Mammary epithelial cell (primary cell): ENCODE measurements at regions not wholly inside any gene's neighbourhood (a gene's known extent, or its start where the extent isn't known, plus 50 kb on each side); places are given as distances from the start of the nearest gene placed in this dataset.

Experiments
- EZH2 ChIP-seq: IDR thresholded peaks from 2 replicates; pipeline ENCODE4 v1.6.1; 2012; ENCODE audit warnings: low read length, inconsistent platforms, borderline replicate concordance
- TF ChIP-seq, protein P1 (sequence below), 2 donors: IDR thresholded peaks in 1 of 2; conservative IDR thresholded peaks in 1 of 2; 2 replicates each; pipeline ENCODE4 v1.5.1; 2011 to 2012; ENCODE audit warnings: inconsistent platforms in 2 of 2, low read length in 2 of 2, mild to moderate bottlenecking in 2 of 2, control low read depth in 1 of 2, low read depth in 1 of 2; ENCODE audit not compliant: insufficient read depth in 1 of 2; ENCODE audit errors: extremely low read depth in 1 of 2

DNA sequence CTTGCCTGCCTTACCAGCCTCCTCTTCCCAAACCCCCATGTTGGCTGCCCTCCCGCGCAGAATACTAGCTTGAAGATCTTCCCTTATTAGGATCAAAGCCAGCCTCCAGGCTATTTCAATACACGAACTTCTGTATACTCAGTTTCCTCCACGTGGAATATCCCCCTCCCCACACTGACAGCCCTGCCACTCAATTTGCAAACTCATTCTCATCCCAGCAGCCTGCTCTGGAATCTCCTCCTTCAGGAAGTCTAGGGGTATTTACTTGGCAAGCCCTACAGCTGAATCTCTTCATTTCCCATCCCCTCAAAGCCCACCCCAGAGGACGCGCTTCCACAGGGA is 157.0 kb upstream of the SMIM23 start:
- TF ChIP-seq EZH2: no peak
- TF ChIP-seq, protein P1, sequence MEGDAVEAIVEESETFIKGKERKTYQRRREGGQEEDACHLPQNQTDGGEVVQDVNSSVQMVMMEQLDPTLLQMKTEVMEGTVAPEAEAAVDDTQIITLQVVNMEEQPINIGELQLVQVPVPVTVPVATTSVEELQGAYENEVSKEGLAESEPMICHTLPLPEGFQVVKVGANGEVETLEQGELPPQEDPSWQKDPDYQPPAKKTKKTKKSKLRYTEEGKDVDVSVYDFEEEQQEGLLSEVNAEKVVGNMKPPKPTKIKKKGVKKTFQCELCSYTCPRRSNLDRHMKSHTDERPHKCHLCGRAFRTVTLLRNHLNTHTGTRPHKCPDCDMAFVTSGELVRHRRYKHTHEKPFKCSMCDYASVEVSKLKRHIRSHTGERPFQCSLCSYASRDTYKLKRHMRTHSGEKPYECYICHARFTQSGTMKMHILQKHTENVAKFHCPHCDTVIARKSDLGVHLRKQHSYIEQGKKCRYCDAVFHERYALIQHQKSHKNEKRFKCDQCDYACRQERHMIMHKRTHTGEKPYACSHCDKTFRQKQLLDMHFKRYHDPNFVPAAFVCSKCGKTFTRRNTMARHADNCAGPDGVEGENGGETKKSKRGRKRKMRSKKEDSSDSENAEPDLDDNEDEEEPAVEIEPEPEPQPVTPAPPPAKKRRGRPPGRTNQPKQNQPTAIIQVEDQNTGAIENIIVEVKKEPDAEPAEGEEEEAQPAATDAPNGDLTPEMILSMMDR (conservative IDR thresholded peaks at IDR 0.05 in 1 of 2, IDR thresholded peaks at IDR 0.05 in 1 of 2; ENCODE audit: extremely low read depth in 1 of 2, insufficient read depth in 1 of 2, low read depth in 1 of 2, low read length in 2 of 2): no peak
